SK-N-SH (cell line): ENCODE measurements at regions not wholly inside any gene's neighbourhood (a gene's known extent, or its start where the extent isn't known, plus 50 kb on each side); places are given as distances from the start of the nearest gene placed in this dataset.

Experiments used
- EP300 ChIP-seq, 2 experiments: IDR thresholded peaks; 2 replicates each; pipeline versions ENCODE4 v1.4.0 to v1.6.1; 2012; ENCODE audit warnings: borderline replicate concordance in 1 of 2, low read depth in 1 of 2, low read length in 1 of 2
- GATA2 ChIP-seq: sonication (generic); formaldehyde crosslinking; IDR thresholded peaks from 2 replicates; pipeline ENCODE4 v1.5.0; 2020; ENCODE audit warnings: mild to moderate bottlenecking, missing genetic modification reagents
- NFIC ChIP-seq: IDR thresholded peaks from 2 replicates; pipeline ENCODE4 v1.4.0; 2012; ENCODE audit warnings: borderline replicate concordance
- POLR2AphosphoS5 ChIP-seq: IDR thresholded peaks from 2 replicates; pipeline ENCODE4 v1.6.1; 2012; ENCODE audit warnings: low read depth, low read length
- RAD21 ChIP-seq: IDR thresholded peaks from 2 replicates; pipeline ENCODE4 v1.6.1; 2012; ENCODE audit warnings: mild to moderate bottlenecking, low read length
- RFX5 ChIP-seq: IDR thresholded peaks from 2 replicates; pipeline ENCODE4 v1.6.1; 2012; ENCODE audit warnings: mild to moderate bottlenecking, improper control_type of control experiment, low read length
- TAF1 ChIP-seq: IDR thresholded peaks from 2 replicates; pipeline ENCODE4 v1.6.1; 2012; ENCODE audit warnings: low read depth, mild to moderate bottlenecking, low read length, moderate library complexity, borderline replicate concordance
- TF ChIP-seq, protein P1 (sequence below): fragments of 200-600 bp; sonication (generic); IDR thresholded peaks from 2 replicates; pipeline ENCODE4 v1.6.1; 2017; ENCODE audit warnings: antibody characterized with exemption, mild to moderate bottlenecking, moderate library complexity
- TF ChIP-seq, protein P2 (sequence below): IDR thresholded peaks from 2 replicates; pipeline ENCODE4 v1.4.0; 2012; ENCODE audit warnings: low read depth
- TF ChIP-seq, protein P3 (sequence below): IDR thresholded peaks from 2 replicates; pipeline ENCODE4 v1.4.0; 2012; ENCODE audit warnings: low read depth, borderline replicate concordance

DNA sequence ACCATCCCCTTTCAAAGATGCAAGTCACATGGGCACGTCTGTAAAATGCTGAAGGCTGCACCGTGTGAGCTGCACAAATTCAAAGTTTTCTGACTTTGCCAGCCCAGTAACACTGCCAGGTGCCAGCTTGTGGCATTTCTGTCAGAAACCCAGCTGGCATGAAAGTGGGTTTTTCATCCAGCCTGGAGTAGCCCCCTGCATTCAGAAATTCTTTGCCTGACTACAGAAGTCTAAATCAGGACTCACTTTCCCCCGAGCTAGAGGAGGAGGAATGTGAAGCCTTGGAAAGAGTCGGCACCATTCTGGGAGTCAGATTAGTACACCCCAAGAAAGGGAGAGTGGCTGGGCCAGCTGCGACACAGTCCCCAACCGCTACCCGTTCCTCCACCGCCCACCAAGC lies 56.7 kb upstream of the EN2 start:
- TF ChIP-seq, protein P1, sequence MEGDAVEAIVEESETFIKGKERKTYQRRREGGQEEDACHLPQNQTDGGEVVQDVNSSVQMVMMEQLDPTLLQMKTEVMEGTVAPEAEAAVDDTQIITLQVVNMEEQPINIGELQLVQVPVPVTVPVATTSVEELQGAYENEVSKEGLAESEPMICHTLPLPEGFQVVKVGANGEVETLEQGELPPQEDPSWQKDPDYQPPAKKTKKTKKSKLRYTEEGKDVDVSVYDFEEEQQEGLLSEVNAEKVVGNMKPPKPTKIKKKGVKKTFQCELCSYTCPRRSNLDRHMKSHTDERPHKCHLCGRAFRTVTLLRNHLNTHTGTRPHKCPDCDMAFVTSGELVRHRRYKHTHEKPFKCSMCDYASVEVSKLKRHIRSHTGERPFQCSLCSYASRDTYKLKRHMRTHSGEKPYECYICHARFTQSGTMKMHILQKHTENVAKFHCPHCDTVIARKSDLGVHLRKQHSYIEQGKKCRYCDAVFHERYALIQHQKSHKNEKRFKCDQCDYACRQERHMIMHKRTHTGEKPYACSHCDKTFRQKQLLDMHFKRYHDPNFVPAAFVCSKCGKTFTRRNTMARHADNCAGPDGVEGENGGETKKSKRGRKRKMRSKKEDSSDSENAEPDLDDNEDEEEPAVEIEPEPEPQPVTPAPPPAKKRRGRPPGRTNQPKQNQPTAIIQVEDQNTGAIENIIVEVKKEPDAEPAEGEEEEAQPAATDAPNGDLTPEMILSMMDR = no peak
- TF ChIP-seq TAF1 (no peak), POLR2AphosphoS5 (no peak), NFIC (no peak), EP300 (IDR thresholded peaks at IDR 0.05; ENCODE audit: borderline replicate concordance in 1 of 2, low read depth in 1 of 2, low read length in 1 of 2) (no peak), RAD21 (no peak), GATA2 (no peak), RFX5 (no peak)
- TF ChIP-seq, protein P2, sequence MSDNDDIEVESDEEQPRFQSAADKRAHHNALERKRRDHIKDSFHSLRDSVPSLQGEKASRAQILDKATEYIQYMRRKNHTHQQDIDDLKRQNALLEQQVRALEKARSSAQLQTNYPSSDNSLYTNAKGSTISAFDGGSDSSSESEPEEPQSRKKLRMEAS = no peak
- TF ChIP-seq, protein P3, sequence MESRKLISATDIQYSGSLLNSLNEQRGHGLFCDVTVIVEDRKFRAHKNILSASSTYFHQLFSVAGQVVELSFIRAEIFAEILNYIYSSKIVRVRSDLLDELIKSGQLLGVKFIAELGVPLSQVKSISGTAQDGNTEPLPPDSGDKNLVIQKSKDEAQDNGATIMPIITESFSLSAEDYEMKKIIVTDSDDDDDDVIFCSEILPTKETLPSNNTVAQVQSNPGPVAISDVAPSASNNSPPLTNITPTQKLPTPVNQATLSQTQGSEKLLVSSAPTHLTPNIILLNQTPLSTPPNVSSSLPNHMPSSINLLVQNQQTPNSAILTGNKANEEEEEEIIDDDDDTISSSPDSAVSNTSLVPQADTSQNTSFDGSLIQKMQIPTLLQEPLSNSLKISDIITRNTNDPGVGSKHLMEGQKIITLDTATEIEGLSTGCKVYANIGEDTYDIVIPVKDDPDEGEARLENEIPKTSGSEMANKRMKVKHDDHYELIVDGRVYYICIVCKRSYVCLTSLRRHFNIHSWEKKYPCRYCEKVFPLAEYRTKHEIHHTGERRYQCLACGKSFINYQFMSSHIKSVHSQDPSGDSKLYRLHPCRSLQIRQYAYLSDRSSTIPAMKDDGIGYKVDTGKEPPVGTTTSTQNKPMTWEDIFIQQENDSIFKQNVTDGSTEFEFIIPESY = no peak
